Stimulated activated CD4-positive, alpha-beta T cell treated with anti-CD3 and anti-CD28 coated beads, TNF-alpha, amount 100 ng/mL, for 4 hours (primary cell): ENCODE measurements at regions not wholly inside any gene's neighbourhood (a gene's known extent, or its start where the extent isn't known, plus 50 kb on each side); places are given as distances from the start of the nearest gene placed in this dataset.
"Not testable (repeated sequence)": the region's sequence is repeated elsewhere in the genome, so short reads cannot be mapped to it uniquely, and the experiment has no call there.

Experiments used
- DNase-seq, 3 experiments: peaks; one replicate each; pipeline ENCODE4 v3.0.0-alpha.2; 2020; ENCODE audit warnings: low read depth in 3 of 3

- DNase-seq, result no peak
These were observed 1293.0 kb downstream of the REEP3 start for GRCh38 chr10:64814201-64814600.

GRCh38 chr10:64829888-64830412, 1308.7 kb downstream of the REEP3 start:
- DNase-seq, result no peak

- DNase-seq, result no peak
These were observed 1309.7 kb downstream of the REEP3 start for GRCh38 chr10:64830869-64831268.

GRCh38 chr10:64840341-64840740, 1319.1 kb downstream of the REEP3 start:
- DNase-seq, result no peak

- no peak for DNase-seq
These were observed 1325.5 kb downstream of the REEP3 start for GRCh38 chr10:64846700-64847099.

GRCh38 chr10:64855941-64856340, 1334.7 kb downstream of the REEP3 start:
- DNase-seq, result no peak

- no peak for DNase-seq
These were observed 1338.7 kb downstream of the REEP3 start for GRCh38 chr10:64859911-64860310.

- no peak for DNase-seq
These were observed 1342.6 kb downstream of the REEP3 start for GRCh38 chr10:64863836-64864235.

GRCh38 chr10:64867501-64867962, 1346.3 kb downstream of the REEP3 start:
- DNase-seq, result no peak

- DNase-seq, result no peak
These were observed 1351.9 kb downstream of the REEP3 start for GRCh38 chr10:64873088-64873487.

GRCh38 chr10:64873959-64874358, 1352.8 kb downstream of the REEP3 start:
- DNase-seq, result no peak

- no peak for DNase-seq
These were observed 1359.3 kb downstream of the REEP3 start for GRCh38 chr10:64880546-64880945.

- no peak for DNase-seq
These were observed 1360.1 kb downstream of the REEP3 start for GRCh38 chr10:64881257-64881656.

- DNase-seq, result no peak
These were observed 1375.4 kb downstream of the REEP3 start for GRCh38 chr10:64896582-64896981.

GRCh38 chr10:64906311-64906710, 1385.1 kb downstream of the REEP3 start:
- not testable (repeated sequence) for DNase-seq

- DNase-seq, result not testable (repeated sequence)
These were observed 1403.1 kb downstream of the REEP3 start for GRCh38 chr10:64924306-64924705.

GRCh38 chr10:64952042-64952441, 1430.8 kb downstream of the REEP3 start:
- DNase-seq, result no peak

GRCh38 chr10:64956441-64956840, 1435.2 kb downstream of the REEP3 start:
- DNase-seq, result no peak

- no peak for DNase-seq
These were observed 1437.9 kb downstream of the REEP3 start for GRCh38 chr10:64959116-64959515.

GRCh38 chr10:64959883-64960282, 1438.7 kb downstream of the REEP3 start:
- no peak for DNase-seq

GRCh38 chr10:64973391-64973790, 1452.2 kb downstream of the REEP3 start:
- no peak for DNase-seq

GRCh38 chr10:64976150-64976549, 1454.9 kb downstream of the REEP3 start:
- no peak for DNase-seq

- no peak for DNase-seq
These were observed 1456.7 kb downstream of the REEP3 start for GRCh38 chr10:64977915-64978314.

- DNase-seq, result no peak
These were observed 1475.7 kb downstream of the REEP3 start for GRCh38 chr10:64996886-64997285.
